HG03103 (cell line): ENCODE measurements at regions not wholly inside any gene's neighbourhood (a gene's known extent, or its start where the extent isn't known, plus 50 kb on each side); places are given as distances from the start of the nearest gene placed in this dataset.
"Not testable (repeated sequence)": the region's sequence is repeated elsewhere in the genome, so short reads cannot be mapped to it uniquely, and the experiment has no call there.

Experiments used
- ATAC-seq: cut with Tn5 transposase; IDR thresholded peaks from one replicate; pipeline ENCODE4 v1.9.1; 2021; ENCODE audit warnings: low read depth; ENCODE audit not compliant: unreplicated experiment

- ATAC-seq, result no peak
These were observed 240.6 kb upstream of the CAND1 start for GRCh38 chr12:67028529-67028928.

GRCh38 chr12:67034110-67034879 lies 234.9 kb upstream of the CAND1 start:
- no peak for ATAC-seq

- ATAC-seq, result no peak
These were observed 234.0 kb upstream of the CAND1 start for GRCh38 chr12:67035121-67035520.

- ATAC-seq, result no peak
These were observed 230.7 kb upstream of the CAND1 start for GRCh38 chr12:67038486-67038885.

GRCh38 chr12:67039995-67040860 lies 228.9 kb upstream of the CAND1 start:
- ATAC-seq, result no peak

GRCh38 chr12:67040861-67041137 lies 228.4 kb upstream of the CAND1 start:
- ATAC-seq, result no peak

GRCh38 chr12:67042697-67043131 lies 226.4 kb upstream of the CAND1 start:
- no peak for ATAC-seq

- ATAC-seq, result no peak
These were observed 225.4 kb upstream of the CAND1 start for GRCh38 chr12:67043771-67044170.

- no peak for ATAC-seq
These were observed 223.5 kb upstream of the CAND1 start for GRCh38 chr12:67045650-67046049.

GRCh38 chr12:67046062-67046461 lies 223.1 kb upstream of the CAND1 start:
- ATAC-seq, result no peak

GRCh38 chr12:67047634-67048033 lies 221.5 kb upstream of the CAND1 start:
- no peak for ATAC-seq

GRCh38 chr12:67048371-67048770 lies 220.8 kb upstream of the CAND1 start:
- ATAC-seq, result no peak

- ATAC-seq, result not testable (repeated sequence)
These were observed 220.0 kb upstream of the CAND1 start for GRCh38 chr12:67049199-67049598.

GRCh38 chr12:67052981-67053380 lies 216.2 kb upstream of the CAND1 start:
- ATAC-seq, result no peak

GRCh38 chr12:67056329-67056728 lies 212.8 kb upstream of the CAND1 start:
- ATAC-seq, result no peak

GRCh38 chr12:67057072-67057471 lies 212.1 kb upstream of the CAND1 start:
- ATAC-seq, result no peak

- no peak for ATAC-seq
These were observed 207.0 kb upstream of the CAND1 start for GRCh38 chr12:67062193-67062592.

GRCh38 chr12:67067453-67068203 lies 201.5 kb upstream of the CAND1 start:
- no peak for ATAC-seq

- ATAC-seq, result no peak
These were observed 200.9 kb upstream of the CAND1 start for GRCh38 chr12:67068204-67068731.

- peak; percentile 59 for ATAC-seq
These were observed 200.3 kb upstream of the CAND1 start for GRCh38 chr12:67068761-67069450.
